ENCODE measurements at regions not wholly inside any gene's neighbourhood (a gene's known extent, or its start where the extent isn't known, plus 50 kb on each side); places are given as distances from the start of the nearest gene placed in this dataset.

GRCh38 chr1:94708811-94709210, 111.3 kb upstream of the SLC44A3 start:
- H3K36me3 ChIP-seq (ENCODE audit: insufficient read depth) = no peaks in the 10 kb centered on the region
- 97% methylated on average over 8 of the region's 8 CpGs for WGBS
- no peaks in the 10 kb centered on the region for H3K4me1 ChIP-seq (ENCODE audit: insufficient read depth)
- no peak for DNase-seq (ENCODE audit: extremely low spot score)
- no peak overlapping the region for H3K27ac ChIP-seq (ENCODE audit: low read depth)
- H3K4me3 ChIP-seq (ENCODE audit: low read depth, low read length) = no peak overlapping the region

- Histone ChIP-seq H3K4me1 (ENCODE audit: insufficient read depth) (no peaks in the 10 kb centered on the region), H3K36me3 (ENCODE audit: insufficient read depth) (no peaks in the 10 kb centered on the region), H3K4me3 (ENCODE audit: low read depth, low read length) (no peak overlapping the region), H3K27ac (ENCODE audit: low read depth) (no peak overlapping the region)
- no peak for DNase-seq (ENCODE audit: extremely low spot score)
- WGBS = 92% methylated on average over 2 of the region's 2 CpGs
Measured at GRCh38 chr1:94708299-94708685, 111.9 kb upstream of the SLC44A3 start.

- no peak overlapping the region for H3K4me3 ChIP-seq (ENCODE audit: low read depth, low read length)
- DNase-seq (ENCODE audit: extremely low spot score) = no peak
- 53% methylated on average over 13 of the region's 13 CpGs for WGBS
- no peak overlapping the region for H3K27ac ChIP-seq (ENCODE audit: low read depth)
- H3K36me3 ChIP-seq (ENCODE audit: insufficient read depth) = no peaks in the 10 kb centered on the region
- H3K4me1 ChIP-seq (ENCODE audit: insufficient read depth) = no peaks in the 10 kb centered on the region
Measured at GRCh38 chr1:94707321-94708298, 112.5 kb upstream of the SLC44A3 start.

GRCh38 chr1:94702442-94702815, 117.7 kb upstream of the SLC44A3 start:
- no peaks in the 10 kb centered on the region for H3K4me1 ChIP-seq (ENCODE audit: insufficient read depth)
- WGBS = 76% methylated on average over 1 of the region's 1 CpG
- H3K36me3 ChIP-seq (ENCODE audit: insufficient read depth) = no peaks in the 10 kb centered on the region
- no peak for DNase-seq (ENCODE audit: extremely low spot score)
- no peak overlapping the region for H3K27ac ChIP-seq (ENCODE audit: low read depth)
- H3K4me3 ChIP-seq (ENCODE audit: low read depth, low read length) = no peak overlapping the region

GRCh38 chr1:94701796-94702441, 118.2 kb upstream of the SLC44A3 start:
- Histone ChIP-seq H3K4me1 (ENCODE audit: insufficient read depth) (no peaks in the 10 kb centered on the region), H3K36me3 (ENCODE audit: insufficient read depth) (no peaks in the 10 kb centered on the region), H3K27ac (ENCODE audit: low read depth) (no peak overlapping the region), H3K4me3 (ENCODE audit: low read depth, low read length) (no peak overlapping the region)
- 89% methylated on average over 2 of the region's 2 CpGs for WGBS
- DNase-seq (ENCODE audit: extremely low spot score) = no peak

- Histone ChIP-seq H3K4me3 (ENCODE audit: low read depth, low read length) (no peak overlapping the region), H3K36me3 (ENCODE audit: insufficient read depth) (no peaks in the 10 kb centered on the region), H3K4me1 (ENCODE audit: insufficient read depth) (no peaks in the 10 kb centered on the region), H3K27ac (ENCODE audit: low read depth) (no peak overlapping the region)
- DNase-seq (ENCODE audit: extremely low spot score) = no peak
- whole genome bisulfite sequencing = 68% methylated on average over 3 of the region's 3 CpGs
Measured at GRCh38 chr1:94698759-94699502, 121.2 kb upstream of the SLC44A3 start.

- WGBS = 75% methylated on average over 2 of the region's 2 CpGs
- H3K36me3 ChIP-seq (ENCODE audit: insufficient read depth) = no peaks in the 10 kb centered on the region
- no peak overlapping the region for H3K4me3 ChIP-seq (ENCODE audit: low read depth, low read length)
- no peak overlapping the region for H3K27ac ChIP-seq (ENCODE audit: low read depth)
- no peak for DNase-seq (ENCODE audit: extremely low spot score)
- no peaks in the 10 kb centered on the region for H3K4me1 ChIP-seq (ENCODE audit: insufficient read depth)
Measured at GRCh38 chr1:94698356-94698755, 121.8 kb upstream of the SLC44A3 start.

GRCh38 chr1:94697839-94698238, 122.3 kb upstream of the SLC44A3 start:
- Histone ChIP-seq H3K27ac (ENCODE audit: low read depth) (no peak overlapping the region), H3K4me3 (ENCODE audit: low read depth, low read length) (no peak overlapping the region), H3K36me3 (ENCODE audit: insufficient read depth) (no peaks in the 10 kb centered on the region), H3K4me1 (ENCODE audit: insufficient read depth) (no peaks in the 10 kb centered on the region)
- DNase-seq (ENCODE audit: extremely low spot score) = no peak
- 69% methylated on average over 5 of the region's 5 CpGs for WGBS

GRCh38 chr1:94694226-94694915, 125.8 kb upstream of the SLC44A3 start:
- 93% methylated on average over 4 of the region's 4 CpGs for WGBS
- Histone ChIP-seq H3K4me1 (ENCODE audit: insufficient read depth) (no peaks in the 10 kb centered on the region), H3K27ac (ENCODE audit: low read depth) (no peak overlapping the region), H3K36me3 (ENCODE audit: insufficient read depth) (no peaks in the 10 kb centered on the region), H3K4me3 (ENCODE audit: low read depth, low read length) (no peak overlapping the region)
- no peak for DNase-seq (ENCODE audit: extremely low spot score)

GRCh38 chr1:94693435-94693834, 126.7 kb upstream of the SLC44A3 start:
- no peak for DNase-seq (ENCODE audit: extremely low spot score)
- Histone ChIP-seq H3K4me3 (ENCODE audit: low read depth, low read length) (no peak overlapping the region), H3K4me1 (ENCODE audit: insufficient read depth) (no peaks in the 10 kb centered on the region), H3K27ac (ENCODE audit: low read depth) (no peak overlapping the region), H3K36me3 (ENCODE audit: insufficient read depth) (no peaks in the 10 kb centered on the region)
- 96% methylated on average over 1 of the region's 1 CpG for WGBS

GRCh38 chr1:94693029-94693428, 127.1 kb upstream of the SLC44A3 start:
- H3K36me3 ChIP-seq (ENCODE audit: insufficient read depth) = no peaks in the 10 kb centered on the region
- DNase-seq (ENCODE audit: extremely low spot score) = no peak
- no peaks in the 10 kb centered on the region for H3K4me1 ChIP-seq (ENCODE audit: insufficient read depth)
- 81% methylated on average over 3 of the region's 3 CpGs for WGBS
- no peak overlapping the region for H3K27ac ChIP-seq (ENCODE audit: low read depth)
- no peak overlapping the region for H3K4me3 ChIP-seq (ENCODE audit: low read depth, low read length)

- no peak for DNase-seq (ENCODE audit: extremely low spot score)
- Histone ChIP-seq H3K4me3 (ENCODE audit: low read depth, low read length) (no peak overlapping the region), H3K27ac (ENCODE audit: low read depth) (no peak overlapping the region), H3K36me3 (ENCODE audit: insufficient read depth) (no peaks in the 10 kb centered on the region), H3K4me1 (ENCODE audit: insufficient read depth) (no peaks in the 10 kb centered on the region)
- 87% methylated on average over 3 of the region's 3 CpGs for WGBS
Measured at GRCh38 chr1:94688646-94689045, 131.5 kb upstream of the SLC44A3 start.

GRCh38 chr1:94686882-94687281, 133.3 kb upstream of the SLC44A3 start:
- H3K27ac ChIP-seq (ENCODE audit: low read depth) = no peak overlapping the region
- DNase-seq (ENCODE audit: extremely low spot score) = no peak
- WGBS = 96% methylated on average over 4 of the region's 4 CpGs

More at GRCh38 chr1:94686882-94687281, 133.3 kb upstream of the SLC44A3 start:
- no peaks in the 10 kb centered on the region for H3K36me3 ChIP-seq (ENCODE audit: insufficient read depth)
- no peaks in the 10 kb centered on the region for H3K4me1 ChIP-seq (ENCODE audit: insufficient read depth)
- no peak overlapping the region for H3K4me3 ChIP-seq (ENCODE audit: low read depth, low read length)

Data from urinary bladder (tissue), 3 donors.